ENCODE measurements at regions not wholly inside any gene's neighbourhood (a gene's known extent, or its start where the extent isn't known, plus 50 kb on each side); places are given as distances from the start of the nearest gene placed in this dataset.

DNA sequence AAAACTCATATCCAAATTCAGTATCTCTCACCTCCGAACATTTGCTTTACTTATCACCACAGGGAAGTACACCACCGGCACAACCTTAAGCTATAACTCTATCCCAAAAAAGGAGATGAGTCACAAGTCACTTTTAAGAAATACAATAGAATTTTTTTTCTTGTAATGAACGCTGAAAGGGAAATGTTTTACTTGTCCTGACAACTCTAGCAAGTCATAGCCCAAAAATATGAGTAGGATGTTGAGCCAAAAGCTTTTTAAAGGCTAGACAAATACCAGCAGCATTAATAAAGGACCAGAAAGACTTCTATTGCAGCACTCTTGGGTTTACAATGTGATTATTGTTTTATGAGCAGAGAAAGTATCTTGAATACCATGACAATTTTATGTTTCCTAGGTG is 147.3 kb upstream of the FST start:
- no peak for TF ChIP-seq POLR2AphosphoS5 (IDR thresholded peaks at IDR 0.05; ENCODE audit: low read depth, low read length)
- no peak for TF ChIP-seq POLR2A (IDR thresholded peaks at IDR 0.05; ENCODE audit: low read depth, low read length)
